ENCODE measurements at regions not wholly inside any gene's neighbourhood (a gene's known extent, or its start where the extent isn't known, plus 50 kb on each side); places are given as distances from the start of the nearest gene placed in this dataset.

- DNase-seq (ENCODE audit: low read depth): no peak
Observed at GRCh38 chrX:45783002-45783401, 582.3 kb upstream of the DIPK2B start.

DNA sequence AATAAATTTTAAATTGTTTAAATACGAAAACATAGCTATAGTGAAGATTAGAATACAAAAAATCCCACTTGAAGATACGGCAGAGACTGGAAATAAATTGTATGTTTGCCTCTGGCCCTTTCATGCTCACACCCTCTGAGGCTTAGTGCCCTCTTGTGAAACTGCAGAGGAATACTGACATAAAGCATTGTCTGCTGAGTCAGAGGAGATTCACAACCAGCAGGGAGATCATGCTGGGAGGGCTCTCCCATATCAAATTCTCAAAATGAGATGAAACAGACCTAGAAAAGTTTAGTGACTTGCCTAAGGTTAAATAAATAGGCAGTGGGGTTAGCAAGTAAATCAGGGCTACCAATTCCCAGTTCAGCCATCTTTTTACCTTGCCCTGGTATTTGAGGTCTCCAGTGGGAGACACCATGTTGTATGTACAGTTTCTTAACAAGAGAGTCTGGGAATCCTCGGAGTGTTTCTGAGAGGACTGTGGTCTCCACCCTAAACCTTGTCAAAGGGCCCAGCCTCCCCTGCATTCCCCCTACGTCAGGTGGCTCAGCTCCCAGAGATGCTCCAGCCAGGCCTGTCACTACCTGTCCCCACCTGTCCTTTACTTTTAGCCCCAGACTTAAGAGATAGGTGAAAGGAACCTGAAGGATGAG, 581.4 kb upstream of the DIPK2B start:
- DNase-seq (ENCODE audit: low read depth): no peak

GRCh38 chrX:45778616-45779015, 577.9 kb upstream of the DIPK2B start:
- DNase-seq (ENCODE audit: low read depth): no peak

- no peak for DNase-seq (ENCODE audit: low read depth)
Observed at GRCh38 chrX:45777366-45777765, 576.7 kb upstream of the DIPK2B start.

- peak; percentile 53 for DNase-seq (ENCODE audit: low read depth)
Observed at GRCh38 chrX:45775468-45775867, 574.8 kb upstream of the DIPK2B start.

GRCh38 chrX:45774961-45775360, 574.3 kb upstream of the DIPK2B start:
- DNase-seq (ENCODE audit: low read depth): no peak

DNA sequence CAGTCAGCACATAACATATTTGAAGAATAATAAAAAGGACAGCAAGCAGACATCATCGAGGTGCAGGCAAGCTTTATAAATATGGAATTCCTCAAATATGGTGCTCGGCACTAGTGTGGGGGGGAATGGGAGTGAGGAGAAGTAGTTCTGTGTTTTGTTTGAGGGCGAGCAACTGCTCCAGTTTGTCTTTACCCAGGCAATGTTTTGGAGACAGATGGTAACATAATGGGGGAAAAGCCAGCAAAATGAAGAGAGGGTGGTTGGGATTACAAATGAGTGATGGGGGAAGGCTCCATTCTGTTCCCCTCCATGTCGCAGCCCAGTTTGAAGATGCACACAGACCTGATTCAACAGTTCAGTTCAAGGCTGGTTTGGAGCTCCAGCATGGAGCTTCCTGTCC, 572.9 kb upstream of the DIPK2B start:
- DNase-seq (ENCODE audit: low read depth): no peak

DNA sequence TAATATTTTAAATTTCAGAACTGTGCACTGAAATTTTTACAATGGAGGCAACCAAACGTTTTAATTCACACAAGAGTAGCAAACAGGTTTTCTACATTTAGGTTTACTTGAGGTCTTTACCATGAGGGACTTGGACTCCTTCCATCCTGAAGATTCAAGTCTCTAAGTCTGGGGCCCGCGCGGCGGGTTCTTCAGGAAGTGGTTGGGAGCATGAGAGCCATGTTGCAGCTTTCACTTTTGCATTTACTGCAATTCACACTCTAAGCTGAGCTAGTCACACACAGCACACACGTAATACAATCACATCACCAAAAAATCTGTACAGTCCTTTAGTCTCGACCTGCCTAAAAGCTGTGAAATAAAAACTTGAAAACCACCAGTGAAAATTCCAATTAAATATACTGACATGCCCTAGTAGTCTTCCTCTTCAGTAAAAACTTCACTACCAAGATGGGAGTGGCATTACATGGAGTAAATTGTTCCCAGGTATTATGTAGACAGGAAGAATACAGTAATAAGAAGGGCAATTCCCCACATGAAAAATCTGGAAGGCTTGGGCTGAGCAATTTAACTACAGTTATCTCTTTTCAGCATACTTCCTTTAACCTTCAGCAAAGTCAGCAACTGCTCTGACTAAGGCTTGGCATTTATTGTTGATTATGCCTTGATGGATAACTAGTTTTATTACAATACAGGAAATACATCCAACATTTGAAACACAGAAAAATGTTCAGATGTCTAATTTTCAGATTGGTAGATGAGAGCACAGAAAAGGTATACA, 571.1 kb upstream of the DIPK2B start:
- peak; percentile 47 for DNase-seq (ENCODE audit: low read depth)

DNA sequence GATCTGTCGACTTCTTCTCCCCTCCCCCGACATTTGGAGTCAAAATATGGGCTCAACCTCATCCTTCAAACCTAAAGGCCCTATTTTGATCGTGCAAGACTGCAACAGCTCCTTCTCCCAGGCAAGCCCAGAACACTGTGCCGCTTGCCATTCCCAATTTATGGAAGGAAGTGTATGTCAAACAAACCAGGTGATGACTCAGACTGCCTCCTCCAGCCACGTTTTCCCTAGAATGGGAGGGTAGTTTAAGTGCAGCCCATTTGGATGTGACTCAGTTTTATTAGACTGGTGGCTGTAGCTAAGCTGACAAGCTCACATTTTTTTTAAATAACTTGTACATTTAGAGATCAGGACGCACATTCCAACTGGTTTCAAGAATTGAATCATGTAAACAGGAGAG, 570.4 kb upstream of the DIPK2B start:
- DNase-seq (ENCODE audit: low read depth): peak; percentile 59

GRCh38 chrX:45769761-45770582, 569.3 kb upstream of the DIPK2B start:
- DNase-seq (ENCODE audit: low read depth): peak; percentile 82

- peak; percentile 28 for DNase-seq (ENCODE audit: low read depth)
Observed at GRCh38 chrX:45768666-45769236, 568.1 kb upstream of the DIPK2B start.

GRCh38 chrX:45766981-45767501, 566.4 kb upstream of the DIPK2B start:
- DNase-seq (ENCODE audit: low read depth): peak; percentile 28

- no peak for DNase-seq (ENCODE audit: low read depth)
Observed at GRCh38 chrX:45765767-45766166, 565.1 kb upstream of the DIPK2B start.

GRCh38 chrX:45765281-45765680, 564.6 kb upstream of the DIPK2B start:
- no peak for DNase-seq (ENCODE audit: low read depth)

- no peak for DNase-seq (ENCODE audit: low read depth)
Observed at GRCh38 chrX:45762699-45763647, 562.3 kb upstream of the DIPK2B start.

DNA sequence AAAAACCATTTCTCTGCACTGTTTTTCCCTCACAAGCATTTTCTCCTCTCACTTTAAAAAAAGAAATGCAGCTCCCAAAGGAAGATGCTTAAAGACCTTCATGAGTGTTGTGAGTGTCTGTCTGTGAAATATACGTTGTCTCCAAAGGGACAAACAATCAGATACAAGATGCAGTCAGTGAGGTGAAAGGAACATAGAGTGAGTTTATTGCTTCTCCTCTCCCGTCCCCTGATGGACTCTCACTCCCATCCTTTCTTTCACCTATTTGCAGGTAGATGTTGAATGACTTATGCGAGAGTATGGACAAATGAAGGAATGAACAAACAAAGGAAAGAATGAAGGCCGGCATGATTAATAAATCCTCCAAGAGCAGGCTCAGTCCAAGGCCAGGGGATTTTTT, 561.2 kb upstream of the DIPK2B start:
- DNase-seq (ENCODE audit: low read depth): no peak

DNA sequence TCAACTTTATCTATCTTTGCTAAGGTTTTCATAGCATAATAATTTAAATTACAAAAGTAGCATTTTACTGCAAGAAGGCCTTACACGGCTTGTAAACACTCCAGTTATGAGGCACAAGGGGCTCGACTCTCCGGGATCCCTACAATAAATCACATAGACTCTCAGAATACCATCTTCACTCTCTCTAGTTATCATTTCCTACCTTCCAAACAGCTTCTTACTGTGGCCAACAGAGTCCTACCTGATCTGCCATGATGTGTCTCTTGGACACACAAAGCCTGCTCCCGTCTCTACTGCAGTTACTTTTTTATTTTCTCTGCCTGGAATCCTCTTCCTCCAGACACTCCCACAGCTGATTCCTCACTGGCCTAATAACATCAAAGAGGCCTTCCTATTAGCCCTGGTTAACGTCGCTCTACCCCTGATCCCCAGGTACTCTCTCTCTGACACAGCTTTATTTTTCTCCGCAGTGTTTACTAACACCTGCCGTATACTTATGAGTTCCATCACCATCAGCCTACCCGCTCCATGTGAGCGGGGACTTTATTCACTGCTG, 559.6 kb upstream of the DIPK2B start:
- no peak for DNase-seq (ENCODE audit: low read depth)

GRCh38 chrX:45758738-45759397, 558.2 kb upstream of the DIPK2B start:
- DNase-seq (ENCODE audit: low read depth): no peak

DNA sequence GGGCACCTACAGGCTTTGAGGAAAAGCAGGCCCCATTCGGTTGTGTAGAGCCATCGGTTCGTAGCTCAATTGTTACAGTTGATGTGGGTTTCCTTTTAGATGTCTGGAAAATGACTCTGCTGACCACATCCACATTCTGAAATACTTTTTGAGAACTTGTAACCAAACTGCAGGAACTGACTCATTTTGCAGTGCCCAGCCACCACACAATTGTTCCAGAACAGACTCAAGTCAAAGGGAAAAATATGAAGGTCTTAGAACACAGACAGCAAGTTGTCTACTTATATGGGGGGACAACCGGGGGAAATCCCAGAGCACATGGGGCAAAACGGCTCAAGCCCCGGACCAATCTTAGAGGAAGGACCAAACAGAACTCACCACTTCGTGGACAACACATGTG, 557.6 kb upstream of the DIPK2B start:
- DNase-seq (ENCODE audit: low read depth): peak; percentile 78
